SU-DHL-6 (cell line): ENCODE measurements at regions not wholly inside any gene's neighbourhood (a gene's known extent, or its start where the extent isn't known, plus 50 kb on each side); places are given as distances from the start of the nearest gene placed in this dataset.

Experiments
- H2AFZ ChIP-seq: fragments of 200-600 bp; sonication (generic); 2 replicates; pipeline ENCODE4 v1.6.1; 2014; ENCODE audit warnings: low read depth, mild to moderate bottlenecking, moderate library complexity, mixed read lengths, antibody characterized with exemption, low read length; ENCODE audit not compliant: severe bottlenecking
- H3F3A ChIP-seq: fragments of 200-600 bp; shearing (Covaris generic); 2 replicates; pipeline ENCODE4 v1.6.0; 2016; ENCODE audit warnings: antibody characterized with exemption, mild to moderate bottlenecking; ENCODE audit not compliant: insufficient read depth
- H3K27ac ChIP-seq: fragments of 200-600 bp; sonication (generic); 2 replicates; pipeline ENCODE4 v1.5.1; 2016; ENCODE audit warnings: low read depth, mild to moderate bottlenecking, low read length, moderate library complexity, mixed read lengths
- H3K27me3 ChIP-seq: fragments of 200-600 bp; sonication (generic), shearing (Covaris generic); 2 replicates; pipeline ENCODE4 v1.6.0; 2014; ENCODE audit warnings: mild to moderate bottlenecking, low read length
- H3K36me3 ChIP-seq: fragments of 200-600 bp; sonication (generic); 2 replicates; pipeline ENCODE4 v1.6.1; 2014; ENCODE audit warnings: mild to moderate bottlenecking, low read length, mixed read lengths
- H3K4me2 ChIP-seq: fragments of 300-600, 200-600 bp; shearing (Covaris generic), sonication (generic); 2 replicates; pipeline ENCODE4 v1.6.0; 2014; ENCODE audit warnings: low read length, low read depth, mild to moderate bottlenecking; ENCODE audit not compliant: poor library complexity, severe bottlenecking
- H3K4me3 ChIP-seq: fragments of 200-600 bp; sonication (generic); 2 replicates; pipeline ENCODE4 v1.5.1; 2014; ENCODE audit warnings: antibody characterized with exemption, low read length, mild to moderate bottlenecking, mixed read lengths; ENCODE audit not compliant: insufficient read depth, poor library complexity, severe bottlenecking
- H3K79me2 ChIP-seq: fragments of 200-600 bp; sonication (generic); 2 replicates; pipeline ENCODE4 v1.6.1; 2014; ENCODE audit warnings: mild to moderate bottlenecking, low read length, moderate library complexity; ENCODE audit not compliant: insufficient read depth
- H3K9ac ChIP-seq: fragments of 200-600 bp; sonication (generic); 2 replicates; pipeline ENCODE4 v1.7.0; 2014; ENCODE audit warnings: mild to moderate bottlenecking, low read length
- H3K9me2 ChIP-seq: fragments of 200-600 bp; sonication (generic); replicated peaks from 2 replicates; pipeline ENCODE4 v1.6.1; 2014; ENCODE audit warnings: low read length; ENCODE audit not compliant: insufficient read depth
- H3K9me3 ChIP-seq: fragments of 200-600 bp; sonication (generic); 2 replicates; pipeline ENCODE4 v1.6.1; 2014; ENCODE audit warnings: low read length, mixed read lengths; ENCODE audit not compliant: insufficient read depth
- H4K20me1 ChIP-seq: fragments of 200-600 bp; sonication (generic); 2 replicates; pipeline ENCODE4 v1.6.1; 2014; ENCODE audit warnings: low read depth, mild to moderate bottlenecking, antibody characterized with exemption, low read length, moderate library complexity, mixed read lengths
- EZH2phosphoT487 ChIP-seq: fragments of 200-600 bp; sonication (generic), shearing (Covaris generic); conservative IDR thresholded peaks from 2 replicates; pipeline ENCODE4 v1.6.1; 2018; ENCODE audit warnings: mild to moderate bottlenecking, antibody characterized with exemption, low read length, moderate library complexity, mixed read lengths
- TF ChIP-seq, protein P1 (sequence below): fragments of 200-600 bp; sonication (generic); IDR thresholded peaks from one replicate; pipeline ENCODE4 v1.5.1; 2017; ENCODE audit warnings: antibody characterized with exemption, mild to moderate bottlenecking, low read length, moderate library complexity; ENCODE audit not compliant: insufficient read depth, poor library complexity, severe bottlenecking

DNA sequence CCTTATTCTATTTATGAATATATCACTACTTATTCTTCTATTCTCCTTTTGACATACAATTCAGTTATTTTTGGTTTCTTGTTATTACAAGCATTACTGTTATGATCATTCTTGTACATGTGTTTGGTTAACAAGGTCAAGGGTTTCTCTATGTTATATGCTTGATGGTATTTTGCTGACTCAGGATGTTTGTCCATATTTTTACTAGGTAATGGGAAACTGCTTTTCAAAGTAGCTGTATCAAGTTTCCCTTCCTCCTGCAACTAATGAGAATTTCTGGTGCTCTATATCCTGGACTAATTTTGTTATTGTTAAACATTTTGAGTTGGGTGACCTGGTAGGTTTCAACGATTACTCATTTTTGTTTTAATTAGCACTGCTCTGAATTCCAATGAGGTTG lies 841.0 kb downstream of the OTOL1 start:
- no peak overlapping the region for H2AFZ ChIP-seq
- TF ChIP-seq, protein P1, sequence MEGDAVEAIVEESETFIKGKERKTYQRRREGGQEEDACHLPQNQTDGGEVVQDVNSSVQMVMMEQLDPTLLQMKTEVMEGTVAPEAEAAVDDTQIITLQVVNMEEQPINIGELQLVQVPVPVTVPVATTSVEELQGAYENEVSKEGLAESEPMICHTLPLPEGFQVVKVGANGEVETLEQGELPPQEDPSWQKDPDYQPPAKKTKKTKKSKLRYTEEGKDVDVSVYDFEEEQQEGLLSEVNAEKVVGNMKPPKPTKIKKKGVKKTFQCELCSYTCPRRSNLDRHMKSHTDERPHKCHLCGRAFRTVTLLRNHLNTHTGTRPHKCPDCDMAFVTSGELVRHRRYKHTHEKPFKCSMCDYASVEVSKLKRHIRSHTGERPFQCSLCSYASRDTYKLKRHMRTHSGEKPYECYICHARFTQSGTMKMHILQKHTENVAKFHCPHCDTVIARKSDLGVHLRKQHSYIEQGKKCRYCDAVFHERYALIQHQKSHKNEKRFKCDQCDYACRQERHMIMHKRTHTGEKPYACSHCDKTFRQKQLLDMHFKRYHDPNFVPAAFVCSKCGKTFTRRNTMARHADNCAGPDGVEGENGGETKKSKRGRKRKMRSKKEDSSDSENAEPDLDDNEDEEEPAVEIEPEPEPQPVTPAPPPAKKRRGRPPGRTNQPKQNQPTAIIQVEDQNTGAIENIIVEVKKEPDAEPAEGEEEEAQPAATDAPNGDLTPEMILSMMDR, result no peak
- TF ChIP-seq EZH2phosphoT487, result no peak
- H3K9me3 ChIP-seq, result peaks cover 11% of the 10 kb centered on the region; the same call in 1 of the 2 replicates
- no peak overlapping the region for H3K9ac ChIP-seq
- no peaks in the 10 kb centered on the region; the same call in 1 of the 2 replicates for H3K36me3 ChIP-seq
- no peaks in the 10 kb centered on the region for H3K9me2 ChIP-seq
- no peaks in the 10 kb centered on the region for H3K79me2 ChIP-seq
- no peaks in the 10 kb centered on the region for H4K20me1 ChIP-seq
- H3K27ac ChIP-seq, result no peak overlapping the region
- no peaks in the 10 kb centered on the region for H3K27me3 ChIP-seq
- no peak overlapping the region for H3K4me2 ChIP-seq
- no peaks in the 10 kb centered on the region for H3F3A ChIP-seq
- H3K4me3 ChIP-seq, result no peak overlapping the region

DNA sequence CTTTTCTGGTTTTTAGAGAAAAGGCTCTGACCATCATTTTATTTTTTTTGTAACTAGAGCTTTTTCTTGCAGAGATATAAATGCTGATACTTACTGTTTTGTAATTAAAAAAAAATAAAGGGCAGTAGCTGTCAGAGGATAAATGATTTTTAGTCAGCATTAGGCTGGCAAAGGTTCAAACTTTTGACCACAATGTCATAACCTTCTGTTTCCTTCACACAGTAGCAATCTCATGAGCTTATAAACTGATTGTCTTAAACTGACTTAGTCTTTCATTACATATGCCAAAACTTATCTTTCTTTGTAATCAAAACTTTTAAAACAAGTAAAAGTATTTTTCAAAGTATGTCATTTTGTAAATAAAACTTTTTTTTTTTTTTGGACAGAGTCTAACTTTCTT lies 841.9 kb downstream of the OTOL1 start:
- no peak overlapping the region for H3K4me2 ChIP-seq
- no peak overlapping the region for H3K9ac ChIP-seq
- peaks cover 9% of the 10 kb centered on the region; the same call in 1 of the 2 replicates for H3K9me3 ChIP-seq
- no peak overlapping the region for H3K27ac ChIP-seq
- no peaks in the 10 kb centered on the region for H4K20me1 ChIP-seq
- no peaks in the 10 kb centered on the region for H3F3A ChIP-seq
- H2AFZ ChIP-seq, result no peak overlapping the region
- no peaks in the 10 kb centered on the region for H3K79me2 ChIP-seq
- H3K9me2 ChIP-seq, result no peaks in the 10 kb centered on the region
- H3K27me3 ChIP-seq, result no peaks in the 10 kb centered on the region
- no peak overlapping the region for H3K4me3 ChIP-seq
- TF ChIP-seq EZH2phosphoT487, result no peak
- TF ChIP-seq, protein P1, result no peak
- no peaks in the 10 kb centered on the region; the same call in 1 of the 2 replicates for H3K36me3 ChIP-seq

DNA sequence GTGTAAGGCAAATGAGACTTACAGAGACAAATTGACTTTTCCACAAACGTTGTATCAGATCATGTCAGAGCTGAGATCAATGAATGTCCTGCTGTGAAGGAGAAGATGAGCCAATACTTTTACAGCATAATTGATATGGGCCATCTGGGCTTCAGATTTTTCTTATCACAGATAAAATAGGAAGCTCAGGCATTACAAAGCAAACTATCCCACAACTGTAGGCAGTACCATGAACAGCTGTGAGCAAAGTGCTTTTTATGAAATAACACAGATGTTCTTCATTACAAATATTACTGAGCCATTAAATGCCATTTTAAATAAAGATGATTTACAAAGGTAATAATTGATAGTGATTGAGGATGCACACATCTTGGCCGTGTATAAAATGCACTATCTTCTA lies 852.3 kb downstream of the OTOL1 start:
- H2AFZ ChIP-seq, result peak overlapping the region; percentile 18
- TF ChIP-seq, protein P1, result no peak
- TF ChIP-seq EZH2phosphoT487, result no peak
- no peaks in the 10 kb centered on the region for H3K9me2 ChIP-seq

DNA sequence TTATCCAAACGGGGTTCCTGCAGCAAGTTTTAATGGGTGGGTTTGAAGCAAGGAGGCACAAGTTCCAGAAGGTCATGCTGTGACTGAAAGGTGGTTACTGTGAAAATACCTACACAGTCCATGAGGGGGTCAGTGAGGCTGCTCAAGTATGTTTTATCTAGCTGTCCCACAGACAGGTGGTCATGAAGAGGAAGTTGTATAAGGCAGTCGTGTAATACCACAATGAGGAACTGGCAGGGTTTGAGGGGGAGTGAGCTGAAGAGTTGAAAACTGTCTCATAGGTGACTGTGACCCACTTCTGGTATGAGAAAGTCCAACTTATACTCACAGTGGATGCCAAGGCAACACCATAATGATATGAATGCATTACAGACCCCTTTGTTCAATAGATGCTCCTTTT lies 856.8 kb downstream of the OTOL1 start:
- H3K9me2 ChIP-seq, result no peaks in the 10 kb centered on the region
- peak overlapping the region; percentile 33 for H3K4me2 ChIP-seq
- no peaks in the 10 kb centered on the region for H3K9me3 ChIP-seq
- no peaks in the 10 kb centered on the region for H3K27me3 ChIP-seq
- H3F3A ChIP-seq, result no peaks in the 10 kb centered on the region
- no peaks in the 10 kb centered on the region for H3K36me3 ChIP-seq
- no peak overlapping the region for H3K9ac ChIP-seq
- peak overlapping the region; percentile 19 for H2AFZ ChIP-seq
- H3K4me3 ChIP-seq, result no peak overlapping the region
- no peak overlapping the region for H3K27ac ChIP-seq
- H4K20me1 ChIP-seq, result no peaks in the 10 kb centered on the region
- H3K79me2 ChIP-seq, result no peaks in the 10 kb centered on the region
- TF ChIP-seq, protein P1, result no peak
- TF ChIP-seq EZH2phosphoT487, result no peak

More for the DNA sequence above, 852.3 kb downstream of the OTOL1 start:
- Histone ChIP-seq H3F3A (no peaks in the 10 kb centered on the region), H4K20me1 (no peaks in the 10 kb centered on the region), H3K9ac (no peak overlapping the region), H3K27ac (no peak overlapping the region), H3K4me2 (no peak overlapping the region), H3K36me3 (no peaks in the 10 kb centered on the region), H3K4me3 (no peak overlapping the region), H3K79me2 (no peaks in the 10 kb centered on the region), H3K9me3 (no peaks in the 10 kb centered on the region), H3K27me3 (no peaks in the 10 kb centered on the region)
